Small intestine (tissue), 7 donors: ENCODE measurements at regions not wholly inside any gene's neighbourhood (a gene's known extent, or its start where the extent isn't known, plus 50 kb on each side); places are given as distances from the start of the nearest gene placed in this dataset.

Experiments used
- DNase-seq, 2 donors: peaks; one replicate each; pipeline versions ENCODE4 v3.0.0 to v3.0.0-alpha.2; 2013
- FAIRE-seq: peaks from 2 replicates; lab custom pipeline; 2012; peaks lifted over from hg19 to GRCh38; lab: Jason Lieb, UNC
- H3K27ac ChIP-seq, 3 donors: one replicate each; pipeline ENCODE4 v1.5.1; 2013; ENCODE audit warnings: low read length in 2 of 3, mild to moderate bottlenecking in 2 of 3, control low read depth in 1 of 3, inconsistent platforms in 1 of 3, low read depth in 1 of 3, moderate library complexity in 1 of 3
- H3K27me3 ChIP-seq, 3 donors: one replicate each; pipeline ENCODE4 v1.6.1; 2013; ENCODE audit warnings: low read length in 3 of 3, inconsistent platforms in 1 of 3; ENCODE audit not compliant: control insufficient read depth in 3 of 3, insufficient read depth in 3 of 3
- H3K36me3 ChIP-seq, 3 donors: one replicate each; pipeline ENCODE4 v1.6.1; 2013; ENCODE audit warnings: low read length in 3 of 3, inconsistent platforms in 1 of 3, low read depth in 1 of 3, mild to moderate bottlenecking in 1 of 3, moderate library complexity in 1 of 3; ENCODE audit not compliant: control insufficient read depth in 3 of 3, insufficient read depth in 2 of 3
- H3K4me1 ChIP-seq, 3 donors: one replicate each; pipeline ENCODE4 v1.6.1; 2013; ENCODE audit warnings: low read length in 2 of 3, inconsistent platforms in 1 of 3, low read depth in 1 of 3, mild to moderate bottlenecking in 1 of 3, moderate library complexity in 1 of 3; ENCODE audit not compliant: control insufficient read depth in 3 of 3, insufficient read depth in 2 of 3
- H3K4me3 ChIP-seq, 3 donors: one replicate each; pipeline ENCODE4 v1.5.1; 2013; ENCODE audit warnings: low read length in 3 of 3, control low read depth in 1 of 3, inconsistent platforms in 1 of 3, low read depth in 1 of 3, mild to moderate bottlenecking in 1 of 3, moderate library complexity in 1 of 3
- H3K9me3 ChIP-seq, 2 donors: one replicate each; pipeline ENCODE4 v1.6.1; 2013; ENCODE audit warnings: low read depth in 1 of 2, low read length in 1 of 2; ENCODE audit not compliant: control insufficient read depth in 2 of 2, insufficient read depth in 1 of 2
- WGBS, 3 donors: extraction: QIAGEN DNeasy Blood & Tissue Kit; methylation state at CpG; one replicate each; pipeline ENCODE4 v1.1.7; 2013; 5-methylcytosine and 5-hydroxymethylcytosine counted together
- donor health status: healthy with polysubstance abuse.
- donor health status: control.
- donor health status: control.
- donor health status: Bipolar disorder and iron deficiency.
- donor health status: healthy.

DNA sequence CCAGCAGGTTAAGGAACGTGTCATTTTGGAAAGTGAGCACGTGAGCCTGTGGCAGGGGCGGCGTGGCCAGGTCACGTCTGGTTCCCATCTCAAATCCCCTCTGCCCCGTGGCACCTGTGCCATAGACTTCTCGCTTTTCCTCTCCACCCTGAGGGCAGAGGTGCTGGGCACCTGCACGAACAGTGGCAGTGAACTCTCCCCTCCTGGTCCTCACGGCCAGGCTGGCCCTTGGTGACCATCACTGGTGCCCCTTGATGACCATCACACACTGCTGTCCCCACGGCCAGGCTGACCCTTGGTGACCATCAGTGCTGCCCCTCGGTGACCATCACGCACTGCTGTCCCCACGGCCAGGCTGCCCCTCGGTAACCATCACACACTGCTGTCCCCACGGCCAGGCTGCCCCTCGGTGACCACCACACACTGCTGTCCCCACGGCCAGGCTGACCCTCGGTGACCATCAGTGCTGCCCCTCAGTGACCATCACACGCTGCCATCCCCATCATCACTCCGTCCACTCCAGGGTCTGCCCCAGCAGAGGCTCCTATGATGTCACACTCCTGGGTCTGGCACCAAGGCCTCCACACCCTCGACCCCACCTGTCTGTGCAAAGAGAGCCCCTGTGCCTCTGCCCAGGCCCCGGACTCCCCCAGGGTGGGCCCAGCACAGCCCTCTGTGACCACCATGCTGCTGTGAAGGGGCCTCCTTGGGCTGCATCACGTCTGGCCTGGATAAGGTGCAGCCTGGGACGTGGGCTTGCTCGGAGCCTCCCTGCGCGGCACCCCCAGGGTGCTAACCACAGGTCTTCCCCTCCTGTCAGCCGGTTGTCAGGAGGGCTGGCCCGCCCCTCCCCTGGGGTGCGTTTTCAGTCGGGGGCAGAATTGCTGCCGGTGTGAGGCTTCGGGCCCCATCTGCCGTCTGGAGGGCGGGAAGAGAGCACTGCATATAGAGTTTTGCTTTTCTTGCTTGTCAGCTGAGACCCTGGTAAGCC lies 738.6 kb downstream of the BRD1 start:
- DNase-seq = no peak
- H3K9me3 ChIP-seq = no peaks in the 10 kb centered on the region
- no peaks in the 10 kb centered on the region for H3K36me3 ChIP-seq
- no peaks in the 10 kb centered on the region for H3K4me1 ChIP-seq
- no peak overlapping the region for H3K4me3 ChIP-seq
- 73 to 81% (median 78%) methylated on average over 29 to 35 of the region's 35 CpGs for WGBS, 3 donors
- H3K27ac ChIP-seq = no peak overlapping the region
- no peaks in the 10 kb centered on the region for H3K27me3 ChIP-seq
- FAIRE-seq = no peak

DNA sequence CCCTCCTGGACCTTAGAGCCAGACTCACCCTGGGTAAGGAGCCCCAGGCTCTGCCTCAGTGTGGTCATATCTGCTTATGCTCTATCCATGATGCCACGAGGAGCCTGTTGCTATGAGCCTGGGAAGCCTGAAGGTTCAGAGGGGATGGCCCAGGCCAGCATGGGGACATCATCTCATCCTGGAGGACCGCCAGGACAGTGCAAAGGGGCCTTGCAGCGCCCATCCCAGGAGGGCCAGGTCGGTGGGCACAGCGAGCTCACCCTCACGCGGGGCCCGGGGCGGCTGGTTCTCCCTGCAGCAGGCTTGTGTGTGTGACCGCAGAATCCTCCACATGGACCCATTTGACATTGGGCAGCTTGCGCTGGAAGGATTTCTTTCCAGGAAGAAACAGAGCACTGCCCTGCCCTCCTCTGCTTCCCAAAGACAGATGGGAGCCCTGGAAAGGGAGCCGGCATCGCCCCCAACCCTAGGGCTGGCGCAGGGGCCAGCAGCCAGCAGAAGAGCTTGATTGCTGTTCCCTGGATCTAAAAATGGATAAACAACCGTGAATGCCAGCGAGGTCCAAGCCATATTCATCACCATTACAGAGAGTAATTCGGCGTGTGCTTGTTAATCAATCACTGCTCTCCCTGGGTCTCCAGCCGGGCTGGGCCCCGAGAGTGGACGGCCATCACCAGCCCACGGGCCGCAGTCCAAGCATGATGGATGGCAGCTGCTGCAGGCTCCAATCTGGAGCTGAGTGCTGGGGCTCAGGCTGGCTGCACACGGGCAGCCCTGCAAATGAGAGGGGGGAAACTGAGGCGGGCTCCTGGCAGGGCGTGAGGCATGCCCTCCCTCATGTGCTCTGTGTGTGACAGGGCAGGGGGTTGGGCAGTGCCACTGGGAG lies 739.7 kb downstream of the BRD1 start:
- no peaks in the 10 kb centered on the region for H3K36me3 ChIP-seq
- H3K27me3 ChIP-seq = no peaks in the 10 kb centered on the region
- WGBS, 3 donors = 63 to 74% (median 65%) methylated on average over 25 to 26 of the region's 26 CpGs
- no peak overlapping the region for H3K27ac ChIP-seq
- no peak for DNase-seq
- H3K4me3 ChIP-seq = no peak overlapping the region
- no peaks in the 10 kb centered on the region for H3K4me1 ChIP-seq
- no peaks in the 10 kb centered on the region for H3K9me3 ChIP-seq
- FAIRE-seq = no peak

DNA sequence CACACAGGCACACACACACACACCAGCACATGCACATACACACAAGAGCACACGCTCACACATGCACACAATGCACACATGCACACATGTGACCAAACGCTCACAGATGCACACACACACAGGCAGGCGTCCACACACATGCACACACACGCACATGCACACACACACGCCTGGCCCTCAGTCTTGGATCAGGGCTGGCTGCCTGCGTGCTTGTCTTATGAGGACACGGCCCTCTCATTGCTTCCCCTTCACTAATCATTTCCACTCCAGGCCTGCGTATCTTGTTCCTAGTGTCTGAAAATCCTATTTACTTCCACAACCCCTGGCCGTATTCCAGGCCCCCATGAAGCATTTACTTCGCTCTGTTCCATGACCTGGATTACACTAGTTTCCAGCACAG lies 740.5 kb downstream of the BRD1 start:
- peak in 1 of 2 donors; percentile 30 for DNase-seq
- FAIRE-seq = no peak
- Histone ChIP-seq H3K4me1 (no peaks in the 10 kb centered on the region), H3K27ac (no peak overlapping the region), H3K36me3 (no peaks in the 10 kb centered on the region), H3K27me3 (no peaks in the 10 kb centered on the region), H3K9me3 (no peaks in the 10 kb centered on the region), H3K4me3 (no peak overlapping the region)
- 38 to 50% (median 41%) methylated on average over 10 of the region's 10 CpGs for WGBS, 3 donors

DNA sequence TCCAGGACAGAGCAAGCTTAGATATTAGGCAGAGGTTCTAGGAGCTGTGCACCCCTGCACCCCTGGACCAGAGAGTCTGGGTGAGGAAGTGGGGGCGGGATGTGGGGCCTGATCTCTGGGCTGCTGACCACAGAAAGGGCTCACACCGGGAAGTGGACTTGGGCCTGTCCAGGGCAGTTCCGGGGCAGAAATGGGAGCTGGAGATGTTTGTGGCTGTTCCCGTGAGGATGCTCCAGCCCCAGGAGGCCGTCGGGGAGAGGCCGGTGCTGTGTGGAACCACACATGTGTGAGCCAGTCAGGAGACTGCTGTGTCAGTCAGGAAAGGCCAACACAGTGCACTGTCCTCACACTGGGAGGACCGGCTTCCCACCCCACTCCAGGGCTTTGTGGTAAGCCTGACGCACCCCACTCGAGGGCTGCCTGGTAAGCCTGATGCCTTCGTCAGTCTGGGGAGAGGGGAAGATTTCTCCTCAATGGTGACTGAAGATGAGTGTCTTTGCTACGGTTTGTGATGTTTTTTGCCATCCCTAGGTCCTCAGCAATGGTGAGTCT lies 741.0 kb downstream of the BRD1 start:
- DNase-seq (no peak), FAIRE-seq (no peak)
- Histone ChIP-seq H3K4me3 (no peak overlapping the region), H3K36me3 (no peaks in the 10 kb centered on the region), H3K9me3 (no peaks in the 10 kb centered on the region), H3K27me3 (no peaks in the 10 kb centered on the region), H3K4me1 (no peaks in the 10 kb centered on the region), H3K27ac (no peak overlapping the region)
- WGBS, 3 donors = 76 to 83% (median 76%) methylated on average over 12 of the region's 12 CpGs

DNA sequence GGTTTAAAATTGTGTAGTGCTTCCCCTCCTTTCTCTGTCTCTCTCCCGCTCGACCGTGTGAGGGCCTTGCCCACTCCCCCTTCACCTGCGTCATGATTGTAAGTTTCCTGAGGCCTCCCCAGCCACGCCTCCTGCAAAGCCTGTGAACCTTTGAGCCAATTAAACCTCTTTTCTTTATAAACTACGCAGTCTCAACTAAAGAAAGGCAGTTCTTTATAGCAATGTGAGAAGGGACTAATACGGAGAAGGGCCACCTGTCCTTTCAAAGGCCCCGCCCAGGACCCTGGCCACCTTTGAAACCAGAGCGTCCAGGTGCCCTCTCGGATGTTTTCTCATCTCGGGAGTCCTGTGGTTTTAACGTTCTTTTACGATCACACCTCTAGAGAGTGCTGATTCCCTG lies 741.5 kb downstream of the BRD1 start:
- WGBS, 3 donors = 30 to 58% (median 39%) methylated on average over 13 of the region's 13 CpGs
- Histone ChIP-seq H3K4me1 (no peaks in the 10 kb centered on the region), H3K36me3 (no peaks in the 10 kb centered on the region), H3K9me3 (no peaks in the 10 kb centered on the region), H3K27me3 (no peaks in the 10 kb centered on the region), H3K27ac (no peak overlapping the region), H3K4me3 (no peak overlapping the region)
- no peak for DNase-seq
- no peak for FAIRE-seq

DNA sequence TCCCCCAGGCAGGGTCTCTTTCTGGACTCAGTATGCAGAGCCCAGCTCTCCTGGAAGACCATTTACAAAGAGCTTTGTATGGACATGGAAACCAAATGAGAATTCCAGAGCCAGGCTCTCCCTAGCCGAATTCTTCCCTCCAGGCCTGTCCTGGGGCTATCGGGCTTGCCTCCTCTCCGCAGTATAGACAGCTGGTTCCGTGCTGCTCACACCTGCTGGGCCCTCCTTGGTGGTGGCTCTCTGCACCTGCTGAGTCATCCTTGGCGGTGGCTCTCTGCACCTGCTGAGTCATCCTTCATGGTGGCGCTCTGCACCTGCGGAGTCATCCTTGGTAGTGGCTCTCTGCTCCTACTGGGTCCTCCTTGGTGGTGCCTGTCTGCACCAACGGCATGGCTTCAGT lies 743.5 kb downstream of the BRD1 start:
- no peak for FAIRE-seq
- H3K4me1 ChIP-seq = no peaks in the 10 kb centered on the region
- H3K27ac ChIP-seq = no peak overlapping the region
- no peaks in the 10 kb centered on the region for H3K9me3 ChIP-seq
- H3K36me3 ChIP-seq = no peaks in the 10 kb centered on the region
- no peak for DNase-seq
- H3K4me3 ChIP-seq = no peak overlapping the region
- WGBS, 3 donors = 48 to 77% (median 67%) methylated on average over 8 of the region's 8 CpGs
- H3K27me3 ChIP-seq = no peaks in the 10 kb centered on the region

DNA sequence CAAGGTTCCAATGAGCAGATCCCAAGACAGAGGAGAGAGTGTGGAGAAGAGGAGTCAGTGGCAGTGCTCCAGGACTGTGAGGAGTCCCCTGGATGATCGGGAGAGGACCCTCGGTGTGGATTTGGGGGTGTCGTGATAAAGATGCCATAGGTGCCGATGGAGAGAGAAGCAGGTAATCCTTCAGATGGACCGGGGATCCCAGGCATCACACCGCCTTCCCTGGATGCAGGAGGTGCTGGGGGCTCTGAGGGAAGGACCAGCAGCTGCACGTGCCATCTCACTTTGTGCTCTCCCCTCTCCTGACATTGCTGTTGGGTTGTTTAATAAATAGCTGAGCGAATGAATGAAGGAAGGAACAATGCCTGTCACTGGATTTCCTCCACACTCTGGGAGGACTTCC lies 744.1 kb downstream of the BRD1 start:
- no peaks in the 10 kb centered on the region for H3K9me3 ChIP-seq
- H3K27me3 ChIP-seq = no peaks in the 10 kb centered on the region
- H3K4me1 ChIP-seq = no peaks in the 10 kb centered on the region
- FAIRE-seq (no peak), DNase-seq (no peak)
- H3K4me3 ChIP-seq = no peak overlapping the region
- H3K36me3 ChIP-seq = no peaks in the 10 kb centered on the region
- no peak overlapping the region for H3K27ac ChIP-seq
- WGBS, 3 donors = 80 to 87% (median 87%) methylated on average over 8 of the region's 8 CpGs

DNA sequence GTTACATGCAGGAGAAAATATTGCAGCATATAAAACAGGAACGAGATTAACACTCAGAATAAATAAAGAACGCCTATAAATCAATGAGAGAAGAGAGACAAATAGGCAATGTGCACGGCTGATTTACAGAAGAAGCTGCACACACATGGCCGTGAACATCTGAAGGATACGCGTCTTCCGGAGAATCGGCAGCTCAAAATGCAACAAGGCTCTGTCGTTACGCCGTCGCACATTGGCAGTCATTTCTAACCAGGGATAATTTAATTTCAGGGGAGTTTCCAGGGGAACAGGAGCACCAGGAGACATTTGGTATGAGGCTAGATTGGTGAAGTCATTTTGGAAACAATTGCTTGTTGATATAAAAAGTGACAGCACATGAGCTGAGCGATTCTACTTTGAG lies 745.2 kb downstream of the BRD1 start:
- WGBS, 3 donors = 72 to 83% (median 82%) methylated on average over 13 of the region's 13 CpGs
- FAIRE-seq = no peak
- Histone ChIP-seq H3K27ac (no peak overlapping the region), H3K4me3 (no peak overlapping the region), H3K36me3 (no peaks in the 10 kb centered on the region), H3K9me3 (no peaks in the 10 kb centered on the region), H3K27me3 (no peaks in the 10 kb centered on the region), H3K4me1 (no peaks in the 10 kb centered on the region)
- no peak for DNase-seq
